ENCODE measurements at regions not wholly inside any gene's neighbourhood (a gene's known extent, or its start where the extent isn't known, plus 50 kb on each side); places are given as distances from the start of the nearest gene placed in this dataset.
"Not testable (repeated sequence)": the region's sequence is repeated elsewhere in the genome, so short reads cannot be mapped to it uniquely, and the experiment has no call there.

DNA sequence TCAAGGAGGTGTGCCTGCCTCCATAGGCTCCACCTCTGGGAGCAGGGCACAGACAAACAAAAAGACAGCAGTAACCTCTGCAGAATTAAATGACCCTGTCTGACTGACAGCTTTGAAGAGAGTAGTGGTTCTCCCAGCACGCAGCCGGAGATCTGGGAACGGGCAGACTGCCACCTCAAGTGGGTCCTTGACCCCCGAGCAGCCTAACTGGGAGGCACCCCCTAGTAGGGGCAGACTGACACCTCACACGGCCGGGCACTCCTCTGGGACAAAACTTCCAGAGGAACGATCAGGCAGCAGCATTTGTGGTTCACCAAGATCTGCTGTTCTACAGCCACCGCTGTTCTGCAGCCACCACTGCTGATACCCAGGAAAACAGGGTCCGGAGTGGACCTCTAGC, 378.2 kb downstream of the PTH2R start:
- H3K9me3 Mint-ChIP-seq, H3K36me3 Mint-ChIP-seq, H3K4me1 Mint-ChIP-seq, CTCF ChIA-PET, H3K27me3 Mint-ChIP-seq, H3K27ac Mint-ChIP-seq, H3K4me3 Mint-ChIP-seq, DNase-seq: not testable (repeated sequence)

DNA sequence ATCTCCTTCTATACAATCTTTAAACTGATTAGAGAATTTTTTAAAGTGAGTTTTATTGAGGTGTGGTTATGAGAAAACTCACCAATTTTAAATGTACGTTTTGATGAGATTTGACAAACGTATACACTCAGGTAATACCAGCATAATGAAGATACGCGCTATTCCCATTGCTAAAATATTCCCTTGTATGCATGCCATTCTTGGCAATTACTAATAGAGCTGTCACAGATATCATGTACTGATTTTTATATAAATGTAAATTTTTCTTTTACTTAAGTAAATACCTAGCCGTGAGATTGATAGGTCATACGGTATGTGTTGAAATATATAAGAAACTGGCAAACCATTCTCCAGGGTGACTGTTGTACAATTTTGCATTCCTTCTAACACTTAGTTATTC, 384.7 kb downstream of the PTH2R start:
- no peak overlapping the region for H3K27ac Mint-ChIP-seq
- CTCF ChIA-PET = no interaction called here
- peaks cover 2% of the 10 kb centered on the region for H3K9me3 Mint-ChIP-seq
- H3K36me3 Mint-ChIP-seq = no peaks in the 10 kb centered on the region
- no peaks in the 10 kb centered on the region for H3K27me3 Mint-ChIP-seq
- H3K4me3 Mint-ChIP-seq = no peak overlapping the region
- no peak for DNase-seq
- no peaks in the 10 kb centered on the region for H3K4me1 Mint-ChIP-seq

DNA sequence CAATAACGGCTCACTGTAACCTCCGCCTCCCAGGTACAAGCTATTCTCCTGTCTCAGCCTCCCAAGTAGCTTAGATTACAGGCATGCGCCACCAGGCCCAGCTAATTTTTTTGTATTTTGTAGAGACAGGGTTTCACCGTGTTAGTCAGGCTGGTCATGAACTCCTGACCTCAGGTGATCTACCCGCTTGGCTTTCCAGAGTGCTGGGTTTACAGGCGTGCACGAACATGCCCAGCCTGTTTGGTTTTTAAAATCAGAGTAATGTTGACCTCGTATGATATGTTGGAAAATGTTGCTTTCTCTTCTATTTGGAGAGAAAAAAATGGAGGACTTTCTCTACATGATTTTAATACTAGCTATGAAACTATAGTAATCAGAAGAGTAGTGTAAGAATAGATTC, 386.2 kb downstream of the PTH2R start:
- Mint-ChIP-seq H3K36me3 (no peaks in the 10 kb centered on the region), H3K4me3 (no peak overlapping the region), H3K27me3 (no peaks in the 10 kb centered on the region), H3K27ac (no peak overlapping the region), H3K9me3 (peaks cover 2% of the 10 kb centered on the region), H3K4me1 (no peaks in the 10 kb centered on the region)
- DNase-seq = no peak
- CTCF ChIA-PET = no interaction called here

DNA sequence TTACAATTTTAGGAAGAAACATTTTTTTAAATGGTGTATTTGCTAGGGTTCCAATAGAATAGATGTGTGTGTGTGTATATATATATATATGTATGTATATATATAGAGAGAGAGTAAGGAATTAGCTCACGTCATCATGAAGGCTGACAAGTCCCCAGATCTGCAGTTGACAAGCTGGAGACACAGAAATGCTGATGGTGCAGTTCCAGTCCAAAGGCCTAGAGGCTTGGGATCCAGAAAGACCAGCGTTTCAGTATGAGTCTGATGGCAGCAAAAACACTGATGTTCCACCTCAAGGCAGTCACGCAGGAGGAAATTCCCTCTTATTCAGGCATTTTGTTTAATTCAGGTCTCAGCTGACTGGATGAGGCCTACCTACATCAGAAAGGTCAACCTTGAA, 386.8 kb downstream of the PTH2R start:
- no peaks in the 10 kb centered on the region for H3K36me3 Mint-ChIP-seq
- no peak for DNase-seq
- CTCF ChIA-PET = no interaction called here
- H3K27me3 Mint-ChIP-seq = no peaks in the 10 kb centered on the region
- H3K4me1 Mint-ChIP-seq = no peaks in the 10 kb centered on the region
- H3K4me3 Mint-ChIP-seq = no peak overlapping the region
- peaks cover 2% of the 10 kb centered on the region for H3K9me3 Mint-ChIP-seq
- no peak overlapping the region for H3K27ac Mint-ChIP-seq

DNA sequence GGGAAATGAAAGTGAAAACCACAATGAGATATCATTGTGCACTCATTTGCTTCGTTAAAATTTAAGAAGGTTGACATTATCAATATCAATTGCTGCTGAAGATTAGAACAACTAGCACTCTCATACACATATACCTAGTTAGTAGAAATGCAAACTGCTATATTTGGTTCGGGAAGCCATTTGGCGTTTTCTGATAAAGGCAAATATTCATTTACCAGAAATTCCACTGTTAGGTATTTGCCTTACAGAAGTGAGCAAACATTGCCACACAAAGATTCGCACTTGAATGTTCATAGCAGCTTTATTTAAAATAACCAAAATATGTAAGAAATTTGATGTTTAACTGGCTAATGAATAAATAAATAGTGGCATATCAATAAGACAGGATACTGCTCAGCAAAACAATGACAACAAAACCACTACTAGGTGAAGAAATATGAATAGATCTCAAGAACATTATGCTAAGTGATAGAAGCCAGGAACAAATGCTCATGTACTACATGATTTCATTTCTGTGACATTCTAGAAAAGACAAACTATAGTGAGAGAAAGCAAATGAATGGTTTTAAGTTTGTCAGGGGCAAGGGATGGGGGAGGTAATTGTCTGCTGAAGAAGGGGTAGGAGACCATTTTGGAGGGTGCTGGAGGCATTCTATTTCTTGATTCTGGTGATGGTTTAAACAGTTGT, 387.8 kb downstream of the PTH2R start:
- DNase-seq = no peak
- Mint-ChIP-seq H3K4me3 (no peak overlapping the region), H3K4me1 (no peaks in the 10 kb centered on the region), H3K36me3 (no peaks in the 10 kb centered on the region), H3K27ac (no peak overlapping the region), H3K27me3 (no peaks in the 10 kb centered on the region), H3K9me3 (peaks cover 2% of the 10 kb centered on the region)
- CTCF ChIA-PET = interaction anchor here (0.6 kb wide), 1 partner anchor 926 kb away, joined by 3 read pairs; no protein-coding TSS in a partner anchor

DNA sequence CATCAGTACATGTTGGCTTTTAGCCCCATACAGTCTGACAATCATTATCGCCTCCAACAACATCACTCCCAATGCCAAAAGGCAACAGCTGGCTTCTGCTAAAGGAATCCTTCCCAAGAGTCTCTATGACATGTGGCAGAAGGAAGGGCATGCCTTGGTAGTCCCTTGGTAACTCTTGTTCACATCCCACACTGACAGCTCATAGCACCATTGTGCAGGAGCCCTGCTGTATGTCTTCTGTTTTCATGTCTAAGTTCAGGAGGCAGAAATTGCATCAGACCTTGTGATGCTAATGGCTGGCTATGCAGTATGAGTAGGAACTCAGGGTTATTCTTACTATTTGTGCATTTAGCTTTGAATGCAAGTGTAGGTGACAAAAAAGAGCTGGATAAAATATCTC, 392.1 kb downstream of the PTH2R start:
- H3K4me1 Mint-ChIP-seq = no peaks in the 10 kb centered on the region
- CTCF ChIA-PET = no interaction called here
- H3K4me3 Mint-ChIP-seq = no peak overlapping the region
- no peak overlapping the region for H3K27ac Mint-ChIP-seq
- H3K36me3 Mint-ChIP-seq = no peaks in the 10 kb centered on the region
- peaks cover 4% of the 10 kb centered on the region for H3K9me3 Mint-ChIP-seq
- no peaks in the 10 kb centered on the region for H3K27me3 Mint-ChIP-seq
- DNase-seq = no peak

DNA sequence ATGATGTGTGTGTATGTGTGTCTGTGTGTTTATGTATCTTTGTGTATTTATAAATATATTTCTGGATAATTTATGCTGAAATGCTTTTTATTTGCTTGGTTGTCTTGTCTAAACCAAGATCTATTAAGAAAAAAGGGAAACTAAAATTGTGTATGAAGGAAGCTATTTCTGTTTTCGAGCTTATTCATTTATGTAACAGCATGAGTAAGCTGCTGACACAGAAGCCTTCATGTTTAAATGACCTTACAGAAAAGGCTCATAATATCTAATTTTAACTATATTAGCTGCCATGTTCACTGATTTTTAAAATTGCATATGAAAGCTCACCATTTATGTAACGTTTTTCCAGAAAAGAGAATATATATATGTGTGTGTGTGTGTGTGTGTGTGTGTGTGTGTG, 392.8 kb downstream of the PTH2R start:
- no peaks in the 10 kb centered on the region for H3K36me3 Mint-ChIP-seq
- H3K4me1 Mint-ChIP-seq = no peaks in the 10 kb centered on the region
- no peak overlapping the region for H3K27ac Mint-ChIP-seq
- DNase-seq = no peak
- H3K9me3 Mint-ChIP-seq = peaks cover 4% of the 10 kb centered on the region
- no peak overlapping the region for H3K4me3 Mint-ChIP-seq
- CTCF ChIA-PET = no interaction called here
- no peaks in the 10 kb centered on the region for H3K27me3 Mint-ChIP-seq

DNA sequence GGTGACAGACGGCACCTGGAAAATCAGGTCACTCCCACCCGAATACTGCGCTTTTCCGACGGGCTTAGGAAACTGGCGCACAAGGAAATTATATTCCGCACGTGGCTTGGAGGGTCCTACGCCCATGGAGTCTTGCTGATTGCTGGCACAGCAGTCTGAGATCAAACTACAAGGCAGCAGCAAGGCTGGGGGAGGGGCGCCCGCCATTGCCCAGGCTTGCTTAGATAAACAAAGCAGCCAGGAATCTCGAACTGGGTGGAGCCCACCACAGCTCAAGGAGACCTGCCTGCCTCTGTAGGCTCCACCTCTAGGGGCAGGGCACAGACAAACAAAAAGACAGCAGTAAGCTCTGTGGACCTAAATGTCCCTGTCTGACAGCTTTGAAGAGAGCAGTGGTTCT, 394.3 kb downstream of the PTH2R start:
- H3K27ac Mint-ChIP-seq = not testable (repeated sequence)

DNA sequence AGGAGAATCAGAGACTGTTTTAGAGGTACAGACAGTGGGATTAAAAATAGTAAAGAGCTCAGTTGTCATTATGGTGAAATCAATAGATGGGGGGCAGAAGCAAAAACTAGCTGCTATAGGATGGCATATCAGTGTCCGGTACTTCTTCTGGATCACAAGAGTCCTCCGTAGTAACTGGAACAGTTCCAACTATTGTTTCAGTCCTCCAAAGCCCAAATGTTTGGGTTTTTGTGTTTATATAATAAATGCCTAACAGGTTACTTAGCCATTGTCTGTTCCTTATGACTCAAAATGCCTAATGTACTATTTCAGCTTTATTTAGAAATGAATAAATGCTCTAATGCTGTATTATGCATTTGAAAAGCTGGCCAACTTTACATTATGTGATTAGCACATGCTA, 401.2 kb downstream of the PTH2R start:
- peaks cover 1% of the 10 kb centered on the region for H3K9me3 Mint-ChIP-seq
- no peak overlapping the region for H3K27ac Mint-ChIP-seq
- no peaks in the 10 kb centered on the region for H3K27me3 Mint-ChIP-seq
- H3K4me1 Mint-ChIP-seq = no peaks in the 10 kb centered on the region
- CTCF ChIA-PET = no interaction called here
- no peak for DNase-seq
- no peak overlapping the region for H3K4me3 Mint-ChIP-seq
- no peaks in the 10 kb centered on the region for H3K36me3 Mint-ChIP-seq

More for the DNA sequence above, 394.3 kb downstream of the PTH2R start:
- H3K27me3 Mint-ChIP-seq, H3K9me3 Mint-ChIP-seq, H3K4me1 Mint-ChIP-seq, CTCF ChIA-PET, H3K36me3 Mint-ChIP-seq, DNase-seq, H3K4me3 Mint-ChIP-seq: not testable (repeated sequence)

DNA sequence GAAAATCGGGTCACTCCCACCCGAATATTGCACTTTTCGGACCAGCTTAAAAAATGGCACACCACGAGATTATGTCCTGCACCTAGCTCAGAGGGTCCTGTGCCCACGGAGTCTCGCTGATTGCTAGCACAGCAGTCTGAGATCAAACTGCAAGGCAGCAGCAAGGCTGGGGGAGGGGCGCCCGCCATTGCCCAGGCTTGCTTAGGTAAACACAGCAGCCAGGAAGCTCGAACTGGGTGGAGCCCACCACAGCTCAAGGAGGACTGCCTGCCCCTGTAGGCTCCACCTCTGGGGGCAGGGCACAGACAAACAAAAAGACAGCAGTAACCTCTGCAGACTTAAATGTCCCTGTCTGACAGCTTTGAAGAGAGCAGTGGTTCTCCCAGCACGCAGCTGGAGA, 405.3 kb downstream of the PTH2R start:
- H3K9me3 Mint-ChIP-seq, H3K36me3 Mint-ChIP-seq, CTCF ChIA-PET, H3K27ac Mint-ChIP-seq, H3K27me3 Mint-ChIP-seq, DNase-seq, H3K4me3 Mint-ChIP-seq, H3K4me1 Mint-ChIP-seq: not testable (repeated sequence)

DNA sequence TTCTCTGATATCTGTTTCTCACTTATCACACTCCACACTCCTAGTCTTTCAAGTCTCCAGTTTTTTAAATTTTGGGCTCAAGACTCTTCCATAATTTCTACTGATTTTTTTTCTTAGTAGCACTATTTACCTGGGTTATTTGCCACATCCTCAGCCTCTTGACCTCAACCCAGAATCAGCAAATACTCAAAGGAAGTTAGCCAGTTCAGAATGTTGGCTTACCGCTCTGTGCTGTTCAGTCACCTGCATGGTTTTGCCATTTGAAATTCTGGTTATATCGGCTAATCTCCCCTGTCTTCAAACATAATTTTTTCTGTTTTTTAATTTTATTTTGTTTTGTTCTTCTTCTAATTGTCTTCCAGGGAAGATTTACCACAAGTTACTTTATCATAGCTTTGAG, 412.6 kb downstream of the PTH2R start:
- Mint-ChIP-seq H3K36me3 (no peaks in the 10 kb centered on the region), H3K4me3 (no peak overlapping the region), H3K4me1 (no peaks in the 10 kb centered on the region), H3K9me3 (no peaks in the 10 kb centered on the region), H3K27me3 (no peaks in the 10 kb centered on the region), H3K27ac (no peak overlapping the region)
- CTCF ChIA-PET = no interaction called here
- DNase-seq = no peak

DNA sequence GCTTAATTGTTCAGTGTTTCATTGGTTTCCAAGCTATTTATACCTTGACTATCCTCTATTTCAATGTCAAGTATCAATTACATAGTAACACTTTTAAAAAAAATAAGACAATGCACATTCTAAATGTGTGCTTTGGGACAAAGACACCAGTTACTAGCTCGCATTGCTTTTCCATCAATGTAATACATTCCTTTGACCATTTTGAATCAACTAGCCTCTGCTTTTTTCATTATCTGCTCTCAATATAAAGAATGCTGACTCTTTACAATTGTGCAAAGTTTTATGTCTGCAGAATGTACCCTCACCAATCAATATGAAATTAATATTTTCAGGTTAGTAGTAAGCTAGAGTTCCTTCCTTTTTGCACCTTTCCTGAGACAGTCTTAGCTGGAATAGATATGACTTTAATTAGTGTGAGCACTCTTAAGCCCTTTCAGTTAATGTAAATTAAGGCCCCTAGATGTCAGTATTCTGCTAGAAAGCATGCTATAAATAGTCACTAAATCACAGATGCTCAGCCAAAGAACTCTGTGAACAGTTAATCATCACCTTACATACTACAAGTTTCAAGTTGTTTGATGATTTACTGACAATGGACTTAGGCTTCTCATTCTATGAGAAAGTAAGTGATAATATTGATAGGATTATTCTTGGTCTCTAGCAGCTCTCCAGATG, 413.6 kb downstream of the PTH2R start:
- no peaks in the 10 kb centered on the region for H3K36me3 Mint-ChIP-seq
- DNase-seq = no peak
- CTCF ChIA-PET = no interaction called here

DNA sequence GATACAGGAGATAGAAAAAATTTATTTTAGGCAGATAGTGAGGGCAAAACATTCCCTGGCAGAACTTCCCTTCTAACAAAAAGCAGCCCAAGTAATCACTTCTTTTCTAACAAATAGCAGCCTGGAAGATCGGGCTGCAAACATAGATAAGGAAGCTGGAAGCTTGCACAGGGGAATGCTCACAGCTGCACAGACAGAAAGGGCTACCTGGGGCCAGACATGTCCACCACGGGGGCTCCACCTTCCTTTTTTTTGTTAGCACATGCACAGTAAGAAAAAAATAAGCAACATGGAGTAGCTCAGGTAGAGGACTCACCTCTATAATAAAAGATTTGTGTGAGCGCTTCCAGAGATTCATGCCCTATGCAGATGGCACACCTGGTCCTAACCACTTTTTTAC, 420.5 kb downstream of the PTH2R start:
- no peak overlapping the region for H3K4me3 Mint-ChIP-seq
- no peak for DNase-seq
- H3K27me3 Mint-ChIP-seq = no peaks in the 10 kb centered on the region
- no peaks in the 10 kb centered on the region for H3K4me1 Mint-ChIP-seq
- no peaks in the 10 kb centered on the region for H3K36me3 Mint-ChIP-seq
- H3K9me3 Mint-ChIP-seq = peaks cover 8% of the 10 kb centered on the region
- CTCF ChIA-PET = interaction anchor here (0.6 kb wide), 1 partner anchor 135 kb away, joined by 3 read pairs; no protein-coding TSS in a partner anchor
- H3K27ac Mint-ChIP-seq = no peak overlapping the region

More for the DNA sequence above, 413.6 kb downstream of the PTH2R start:
- no peaks in the 10 kb centered on the region for H3K9me3 Mint-ChIP-seq
- H3K4me3 Mint-ChIP-seq = no peak overlapping the region
- H3K27me3 Mint-ChIP-seq = no peaks in the 10 kb centered on the region
- H3K4me1 Mint-ChIP-seq = no peaks in the 10 kb centered on the region
- H3K27ac Mint-ChIP-seq = no peak overlapping the region

DNA sequence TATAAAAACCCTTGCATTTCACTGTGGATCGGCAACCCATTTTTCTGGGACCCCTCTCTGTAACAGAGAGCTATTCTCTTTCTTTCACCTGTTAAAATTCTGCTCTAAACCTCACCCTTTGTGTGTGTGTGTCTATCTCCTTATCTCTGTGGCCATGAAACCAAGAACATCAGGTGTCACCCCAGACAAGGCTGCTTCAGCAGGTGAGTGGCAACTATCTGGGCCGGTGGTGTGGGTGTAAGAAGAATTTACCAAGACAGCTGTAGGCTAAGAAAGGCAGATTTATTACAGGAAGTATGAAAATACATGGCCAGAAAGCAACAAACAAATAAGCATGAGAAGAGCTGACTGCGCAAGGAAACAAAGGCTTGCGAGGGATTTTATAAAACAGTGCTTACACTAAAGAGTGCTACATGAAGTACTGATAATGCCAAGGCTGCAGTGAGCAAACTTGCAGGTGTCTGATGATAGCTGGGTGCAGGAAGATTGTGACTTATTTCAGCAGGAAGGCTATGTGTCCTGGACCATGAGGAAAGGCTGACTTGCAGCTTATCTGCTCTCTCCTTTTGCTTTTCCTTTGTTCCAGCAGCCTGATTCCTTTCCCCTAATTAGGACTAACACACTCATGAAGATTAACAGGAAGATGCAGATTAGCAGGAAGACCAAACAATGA, 421.1 kb downstream of the PTH2R start:
- H3K27ac Mint-ChIP-seq = no peak overlapping the region

DNA sequence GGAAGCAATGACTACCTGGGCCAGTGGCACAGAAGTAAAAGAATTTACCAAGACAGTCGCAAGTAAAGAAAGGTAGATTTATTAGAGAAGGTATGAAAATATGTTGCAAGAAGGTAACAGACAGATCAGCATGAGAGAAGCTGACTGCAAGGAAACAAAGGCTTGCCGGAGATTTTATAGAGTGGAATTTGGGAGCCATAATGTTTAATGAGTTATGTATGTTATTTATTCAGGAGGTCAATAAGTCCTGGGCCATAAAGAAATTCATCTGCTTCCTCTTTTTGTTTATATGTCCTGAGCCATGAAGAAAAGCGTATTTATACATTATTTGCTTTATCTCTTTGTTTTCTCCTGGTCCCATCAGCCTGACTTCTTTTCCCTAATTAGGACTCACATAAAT, 423.6 kb downstream of the PTH2R start:
- H3K27me3 Mint-ChIP-seq = no peaks in the 10 kb centered on the region
- peaks cover 8% of the 10 kb centered on the region for H3K9me3 Mint-ChIP-seq
- CTCF ChIA-PET = no interaction called here

More for the DNA sequence above, 421.1 kb downstream of the PTH2R start:
- Mint-ChIP-seq H3K4me1 (no peaks in the 10 kb centered on the region), H3K4me3 (no peak overlapping the region), H3K9me3 (peaks cover 8% of the 10 kb centered on the region), H3K36me3 (no peaks in the 10 kb centered on the region), H3K27me3 (no peaks in the 10 kb centered on the region)
- CTCF ChIA-PET = no interaction called here
- no peak for DNase-seq

More for the DNA sequence above, 423.6 kb downstream of the PTH2R start:
- H3K4me3 Mint-ChIP-seq = no peak overlapping the region
- no peaks in the 10 kb centered on the region for H3K36me3 Mint-ChIP-seq
- no peaks in the 10 kb centered on the region for H3K4me1 Mint-ChIP-seq
- no peak overlapping the region for H3K27ac Mint-ChIP-seq
- DNase-seq = no peak

All from activated naive CD4-positive, alpha-beta T cell treated with anti-CD3 and anti-CD28 coated beads, Interleukin-2, amount 10 ng/mL, durations not matched to agents 7 days and 5 days (primary cell).